NCI-H69 (cell line): ENCODE measurements at regions not wholly inside any gene's neighbourhood (a gene's known extent, or its start where the extent isn't known, plus 50 kb on each side); places are given as distances from the start of the nearest gene placed in this dataset.

Experiments
- DNase-seq: peaks from one replicate; lab custom pipeline; 2025; lab: John Stamatoyannopoulos, UW

DNA sequence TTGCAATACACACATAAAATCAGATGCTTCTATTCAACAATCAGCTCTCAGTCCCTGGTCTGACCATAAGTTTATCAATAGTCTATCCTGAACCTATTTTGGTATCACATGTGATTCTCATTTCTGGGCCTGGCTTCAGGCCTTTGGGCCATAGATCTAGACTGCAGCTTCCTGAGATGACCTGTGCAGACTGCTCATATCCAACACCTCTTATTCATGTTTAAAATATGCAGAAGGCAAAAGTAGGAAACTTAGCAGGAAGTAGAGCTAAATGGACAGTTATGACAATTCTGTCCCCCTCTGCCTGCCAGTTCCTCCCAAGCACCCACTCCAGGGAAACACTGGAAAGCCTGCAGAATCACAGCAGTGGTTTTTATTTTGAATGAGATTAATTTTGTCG lies 53.3 kb downstream of the C7orf25 start:
- no peak for DNase-seq

DNA sequence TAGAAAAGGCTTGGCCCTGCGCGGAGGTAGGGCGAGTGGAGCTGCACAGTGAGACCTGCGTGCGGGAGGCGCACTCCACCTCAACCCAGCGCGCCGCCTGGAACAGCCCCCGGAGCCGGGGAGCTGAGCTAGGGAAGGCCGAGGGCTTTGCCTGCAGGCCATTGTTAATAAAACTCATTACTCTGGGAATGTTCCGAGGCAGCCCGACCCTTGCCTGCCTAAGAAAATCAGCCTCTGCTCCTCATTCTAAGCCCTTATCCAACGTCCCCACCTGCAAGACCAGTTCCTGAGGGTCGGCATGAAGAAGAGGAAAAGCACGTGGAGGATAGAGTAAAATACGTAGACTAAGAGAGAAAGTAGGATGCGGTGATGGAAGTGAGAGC lies 55.3 kb downstream of the C7orf25 start:
- DNase-seq: no peak

DNA sequence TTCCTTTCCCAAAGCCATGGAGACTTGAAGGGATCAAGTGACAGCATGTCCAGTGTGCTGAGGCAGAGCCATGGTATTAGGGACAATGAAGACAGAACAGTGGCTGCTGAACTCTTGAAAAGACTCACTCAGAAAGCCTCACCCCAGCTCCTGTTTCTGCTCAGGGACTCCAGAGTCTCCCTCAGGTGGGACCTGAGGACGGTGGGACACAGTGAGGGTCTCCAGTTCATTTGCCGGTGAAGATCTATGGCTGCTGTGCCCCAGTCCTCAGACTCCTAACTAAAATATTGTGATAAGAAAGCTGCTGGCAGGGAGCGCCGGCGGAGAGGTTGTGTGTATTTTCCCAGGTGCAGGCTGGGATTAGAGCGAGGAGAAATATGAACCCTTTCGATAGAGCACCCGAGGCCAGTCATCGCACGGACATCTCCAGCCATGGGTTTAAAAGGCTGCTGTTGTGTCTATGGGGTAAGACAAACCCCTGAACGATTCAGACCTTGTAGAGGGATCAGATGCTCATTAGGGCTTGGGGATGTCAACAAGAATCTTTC lies 57.2 kb downstream of the C7orf25 start:
- no peak for DNase-seq

DNA sequence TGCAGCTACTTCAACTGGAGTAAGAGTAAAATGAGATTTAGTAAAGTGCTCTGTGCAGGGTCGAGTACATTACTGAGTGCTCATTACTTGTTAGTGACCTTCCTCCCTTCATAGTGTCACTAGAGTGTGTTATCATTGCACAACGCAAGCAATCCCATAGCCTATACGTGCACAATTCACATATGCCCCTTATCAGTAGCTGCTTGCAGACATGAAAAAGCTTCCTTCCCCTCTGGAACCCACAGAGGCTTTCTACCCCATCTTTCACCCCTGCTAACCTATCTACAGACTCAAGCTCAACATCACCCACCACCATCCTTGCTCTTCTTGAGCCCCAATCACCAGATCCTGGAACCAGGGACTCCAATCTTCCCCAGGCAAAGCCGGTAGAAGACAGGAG lies 59.3 kb downstream of the C7orf25 start:
- no peak for DNase-seq

DNA sequence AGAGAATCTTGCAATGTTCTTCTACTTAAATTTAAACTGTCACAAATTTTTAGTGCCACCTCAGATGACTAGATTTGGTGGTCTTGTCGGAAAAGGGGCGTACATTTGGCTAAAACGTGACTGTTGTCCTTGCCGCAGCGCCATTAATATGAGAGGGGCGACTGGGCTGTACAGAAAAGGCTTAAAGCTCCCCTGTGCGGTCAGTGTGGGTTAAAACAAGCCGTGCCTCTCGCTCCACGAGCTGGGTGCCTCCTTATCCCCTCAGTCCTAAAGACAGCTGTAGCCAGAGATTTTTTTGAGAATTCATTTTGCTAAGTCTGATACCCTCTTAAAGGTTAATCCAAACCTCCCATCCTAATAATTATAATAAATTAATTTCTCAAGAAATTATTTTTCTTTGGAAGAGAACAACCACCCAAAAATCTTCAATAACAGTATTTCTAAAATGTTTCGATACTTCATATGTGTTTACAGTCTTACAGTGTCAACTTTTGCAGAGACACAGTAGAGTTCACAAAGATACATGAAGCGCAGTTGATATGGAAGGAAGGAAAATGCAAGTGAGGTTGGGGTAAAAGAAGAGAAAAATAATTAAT lies 68.6 kb downstream of the C7orf25 start:
- DNase-seq: peak; percentile 60

DNA sequence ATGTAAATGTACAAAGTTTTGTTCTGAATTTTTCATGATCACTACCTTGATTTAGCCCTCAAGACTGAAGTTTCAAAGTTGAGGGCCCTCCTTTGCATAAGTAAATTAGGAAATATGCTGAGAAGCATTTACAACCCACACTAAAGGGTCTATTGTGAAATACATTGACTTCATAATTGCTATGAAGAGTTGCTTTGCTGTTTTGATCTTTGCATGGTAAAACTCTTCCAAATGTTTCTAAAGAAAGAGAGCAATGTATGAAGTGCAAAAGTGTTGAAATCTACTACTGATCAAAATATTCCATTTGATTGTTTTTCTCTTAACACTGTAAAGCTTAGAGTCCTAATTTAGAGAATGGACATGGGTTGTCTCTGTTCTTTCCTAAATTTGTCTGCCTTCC lies 77.2 kb downstream of the C7orf25 start:
- no peak for DNase-seq

DNA sequence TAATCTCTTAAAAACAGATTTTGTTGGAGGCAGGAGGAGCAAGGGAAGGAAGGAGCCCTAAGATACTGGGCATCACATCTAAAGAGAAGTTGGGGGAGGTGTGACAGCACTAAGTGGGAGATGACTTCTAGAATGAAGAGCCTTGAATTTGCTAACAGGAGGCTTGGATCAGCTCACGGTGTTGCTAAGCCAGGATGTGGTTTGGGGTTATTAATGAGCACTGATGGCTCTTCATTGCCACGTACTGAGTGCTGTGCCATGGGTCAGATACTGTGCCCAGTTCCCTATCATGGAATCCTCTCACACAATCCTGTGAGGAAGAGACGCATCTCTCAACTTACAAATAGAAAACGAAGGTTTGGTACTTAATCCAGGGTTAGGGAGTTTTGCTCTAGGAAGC lies 78.5 kb downstream of the C7orf25 start:
- DNase-seq: no peak

DNA sequence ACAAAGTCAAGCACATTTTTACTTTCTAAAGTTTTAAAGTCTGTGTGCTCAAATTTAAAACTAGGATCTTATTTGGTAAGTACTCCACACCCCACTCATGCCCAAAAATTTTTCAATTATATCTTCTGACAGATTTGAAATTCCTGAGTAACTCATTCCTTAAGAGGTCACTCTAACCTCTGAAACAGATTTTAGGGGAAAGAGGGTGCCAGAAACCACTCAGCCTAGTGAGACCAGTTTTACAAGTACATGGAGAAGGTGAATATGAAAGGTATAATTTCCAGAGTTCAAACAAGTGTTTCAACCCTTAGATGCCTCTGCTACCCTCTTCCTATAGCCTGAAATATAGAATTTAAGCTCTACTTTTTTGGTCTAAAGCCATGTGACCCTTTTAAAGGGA lies 79.2 kb downstream of the C7orf25 start:
- no peak for DNase-seq

DNA sequence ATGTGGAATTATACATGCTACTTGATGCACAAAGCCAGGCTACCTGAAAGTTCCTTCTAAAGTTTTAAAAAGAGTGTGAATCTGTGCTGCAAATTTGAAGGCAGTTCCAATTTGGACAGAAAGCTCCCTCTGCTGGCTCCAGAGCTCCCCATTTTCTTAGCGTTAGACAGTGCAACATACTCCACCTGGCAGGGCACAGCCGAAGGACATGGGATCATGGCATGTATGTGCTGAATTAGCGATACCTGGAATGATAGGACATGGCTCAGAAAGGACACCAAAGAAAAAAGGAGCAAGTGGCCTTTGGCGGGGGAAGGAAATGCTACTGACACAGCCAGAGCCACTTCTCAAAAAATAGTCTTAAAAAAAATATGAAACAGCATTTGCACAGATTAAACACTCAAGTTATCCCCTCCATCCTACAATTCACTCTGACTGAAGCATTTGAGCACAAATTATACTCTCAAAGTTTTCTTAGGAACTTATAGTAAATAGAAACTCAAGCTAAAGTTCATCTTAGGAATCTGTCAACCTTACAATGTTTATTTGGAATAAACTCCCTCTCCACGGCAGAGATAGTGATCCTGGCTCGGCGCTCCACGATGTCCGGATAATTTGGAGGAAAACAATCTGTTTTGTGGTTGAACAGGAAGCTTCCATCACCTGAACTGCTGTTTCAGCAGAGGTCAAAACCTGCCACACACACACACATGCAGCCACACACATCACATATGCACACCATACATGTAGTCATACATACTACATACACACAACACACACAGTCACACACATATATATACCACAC lies 80.0 kb downstream of the C7orf25 start:
- DNase-seq: peak; percentile 26

DNA sequence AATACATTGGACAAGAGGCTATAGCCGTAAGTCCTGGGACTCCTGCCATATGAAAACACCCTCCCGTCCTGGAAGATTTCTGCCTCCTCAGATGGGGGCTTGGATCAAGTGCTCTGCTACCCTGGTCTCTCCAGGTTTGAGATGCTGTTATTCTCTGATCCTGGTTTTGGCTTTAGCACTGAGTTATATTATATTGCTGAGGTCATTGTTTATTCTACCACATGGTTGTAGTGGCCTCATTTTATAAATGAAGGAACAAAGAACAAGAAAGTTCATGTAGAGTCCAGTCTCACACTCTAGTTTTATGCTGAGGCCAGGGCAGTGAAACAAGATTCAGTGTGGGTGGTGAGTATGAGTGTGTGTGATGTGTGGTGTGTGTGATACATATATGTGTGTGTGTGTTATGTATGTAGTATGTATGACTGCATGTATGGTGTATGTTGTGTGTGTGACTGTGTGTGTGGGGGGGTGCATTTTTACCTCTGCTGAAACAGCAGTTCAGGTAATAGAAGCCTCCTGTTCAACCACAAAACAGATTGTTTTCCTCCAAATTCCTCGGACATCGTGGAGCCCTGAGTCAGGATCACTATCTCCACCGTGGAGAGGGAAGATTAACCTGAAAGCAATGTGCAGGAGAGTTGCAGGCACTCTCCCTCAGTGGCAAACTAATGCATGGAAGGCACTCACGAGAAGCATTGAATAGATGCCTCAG lies 80.7 kb downstream of the C7orf25 start:
- DNase-seq: no peak

DNA sequence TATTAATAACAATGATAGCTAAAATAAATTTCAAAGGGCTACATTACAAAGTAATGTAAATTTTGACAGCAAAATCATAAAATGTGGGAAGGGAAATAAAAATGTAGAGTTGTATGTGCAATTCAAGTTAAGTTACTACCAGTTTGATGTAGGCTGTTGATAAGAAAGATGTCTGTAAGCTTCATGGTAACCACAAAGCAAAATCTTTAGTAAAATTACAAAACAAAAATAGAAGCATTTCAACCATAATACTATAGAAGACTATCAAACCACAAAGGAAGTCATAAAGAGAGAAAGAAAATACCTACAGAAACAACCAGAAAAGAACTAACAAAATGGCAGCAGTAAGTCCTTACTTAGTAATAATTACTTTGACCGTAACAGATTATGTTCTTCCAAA lies 99.1 kb downstream of the C7orf25 start:
- no peak for DNase-seq

DNA sequence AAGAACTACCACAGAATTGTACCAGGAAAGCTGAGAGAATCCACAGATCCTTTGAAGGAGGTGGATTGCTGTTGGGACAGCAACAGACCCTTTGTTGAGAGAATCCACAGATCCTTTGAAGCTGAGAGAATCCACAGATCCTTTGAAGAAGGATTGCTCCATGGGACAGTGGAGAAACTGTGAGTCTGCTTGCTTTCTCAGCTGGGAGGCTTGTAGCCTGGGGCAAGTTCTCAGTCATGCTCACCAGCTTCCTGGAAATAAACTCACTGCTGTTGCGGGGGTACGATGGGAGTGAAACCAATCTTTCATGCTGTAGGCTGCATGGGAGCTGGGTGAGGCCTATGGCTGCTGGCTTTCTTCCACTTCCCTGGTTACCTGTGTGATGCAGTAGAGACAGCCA lies 106.3 kb downstream of the C7orf25 start:
- DNase-seq: no peak

DNA sequence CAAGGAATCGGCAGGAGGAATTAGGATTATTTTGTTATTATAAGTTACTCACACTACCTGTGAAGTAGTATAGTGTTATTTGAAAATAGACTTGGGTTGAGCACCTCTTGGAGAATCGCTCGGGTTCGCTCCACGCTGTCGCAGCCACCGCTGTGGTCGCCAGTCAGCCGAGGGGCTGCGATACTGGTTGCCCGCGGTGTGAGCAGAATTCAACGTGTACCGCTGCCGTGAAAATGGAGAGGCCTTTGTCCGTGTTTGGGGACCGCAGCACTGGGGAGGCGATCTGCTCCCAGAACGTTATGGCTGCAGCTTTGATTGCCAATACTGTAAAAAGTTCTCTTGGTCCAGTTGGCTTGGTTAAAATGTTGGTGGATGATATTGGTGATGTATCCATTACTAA lies 117.2 kb downstream of the C7orf25 start:
- DNase-seq: no peak

DNA sequence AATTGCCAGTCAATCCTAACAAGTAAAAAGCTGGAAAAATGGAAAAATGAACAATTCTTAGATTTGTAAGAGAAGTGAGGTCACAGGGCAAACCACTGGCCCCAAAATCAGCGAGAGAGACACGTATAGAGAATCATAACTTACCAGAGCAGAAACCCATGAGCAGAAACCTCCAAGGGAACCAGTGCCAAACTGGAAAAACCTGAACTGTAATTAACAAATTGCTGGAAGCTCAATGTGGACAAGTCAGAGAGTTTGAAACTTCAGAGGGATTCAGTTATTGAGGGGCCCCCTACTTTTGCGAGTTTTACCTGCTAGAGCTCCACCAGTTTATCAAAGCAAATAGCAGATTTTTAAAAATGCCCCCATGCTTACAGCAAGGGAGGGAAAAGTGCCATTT lies 119.0 kb downstream of the C7orf25 start:
- no peak for DNase-seq

DNA sequence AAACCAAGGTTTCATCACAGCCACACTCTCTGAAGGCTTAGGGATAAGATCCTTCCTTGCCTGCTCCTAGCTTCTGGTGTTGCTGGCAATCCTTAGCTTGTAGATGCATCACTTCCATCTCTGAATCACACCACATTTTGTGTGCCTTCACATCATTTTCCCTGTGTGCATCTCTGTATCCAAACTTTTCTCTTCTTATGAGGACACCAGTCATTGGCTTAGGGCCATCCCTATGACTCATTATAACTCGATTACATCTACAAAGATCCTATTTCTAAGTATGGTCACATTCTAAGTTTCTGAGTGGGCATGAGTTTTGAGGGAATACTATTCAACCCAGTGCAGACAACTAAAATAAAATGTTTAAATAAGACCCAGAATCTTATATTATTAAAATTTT lies 121.7 kb downstream of the C7orf25 start:
- DNase-seq: no peak

DNA sequence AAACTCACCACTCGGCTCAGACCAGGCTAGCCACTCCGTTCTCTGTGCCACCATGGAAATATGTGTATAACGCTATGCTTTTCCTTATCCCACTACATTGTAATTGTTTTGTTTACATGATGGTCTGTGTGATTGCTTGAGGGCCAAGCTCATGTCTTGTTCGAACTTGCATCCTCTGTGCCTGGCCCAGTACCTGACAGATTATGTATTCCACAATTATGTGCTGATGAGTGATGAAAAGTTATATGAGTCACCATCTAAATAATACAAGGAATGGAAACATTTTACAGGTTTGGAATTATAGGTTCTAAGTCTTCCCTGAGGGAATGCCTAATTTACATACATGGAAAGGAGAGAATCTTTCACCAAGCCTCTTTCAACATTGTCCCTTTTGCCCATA lies 137.4 kb downstream of the C7orf25 start:
- DNase-seq: no peak

DNA sequence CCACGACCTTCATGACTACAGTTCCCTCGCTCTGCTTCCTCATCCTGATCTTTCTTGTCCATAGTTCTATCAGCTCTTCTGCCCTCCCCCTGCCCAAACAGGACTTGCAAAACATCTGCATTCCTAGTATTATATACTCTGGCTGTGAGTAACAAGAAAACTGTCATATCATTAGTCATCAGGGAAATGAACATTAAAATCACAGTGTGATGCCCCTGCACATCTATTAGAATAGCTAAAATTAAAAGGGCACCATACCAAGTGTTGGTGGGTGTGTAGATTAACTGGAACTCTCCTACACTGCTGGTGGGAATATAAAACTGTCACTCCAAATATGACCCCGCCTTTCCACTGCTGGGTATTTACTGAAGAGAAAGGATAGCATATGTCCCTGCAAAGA lies 141.8 kb downstream of the C7orf25 start:
- peak; percentile 7 for DNase-seq

DNA sequence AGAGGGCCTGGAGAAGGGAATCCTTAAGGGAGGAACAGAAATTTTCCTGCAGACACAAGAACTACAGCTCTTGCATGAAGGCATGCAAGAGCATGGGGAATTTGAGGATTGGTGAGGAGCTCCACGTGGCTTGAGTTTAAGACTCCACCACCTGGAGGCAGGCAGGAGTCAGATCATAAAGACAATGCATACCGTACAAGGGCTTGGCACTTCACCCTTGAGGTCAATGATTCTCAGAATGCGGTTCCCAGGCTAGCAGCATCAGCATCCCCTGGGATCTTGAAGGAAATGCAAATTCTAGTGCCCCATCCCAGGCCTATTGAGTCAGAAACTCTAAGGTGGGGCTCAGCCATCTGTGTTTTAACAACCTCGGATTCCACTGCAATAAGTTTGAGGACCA lies 143.8 kb downstream of the C7orf25 start:
- DNase-seq: no peak

DNA sequence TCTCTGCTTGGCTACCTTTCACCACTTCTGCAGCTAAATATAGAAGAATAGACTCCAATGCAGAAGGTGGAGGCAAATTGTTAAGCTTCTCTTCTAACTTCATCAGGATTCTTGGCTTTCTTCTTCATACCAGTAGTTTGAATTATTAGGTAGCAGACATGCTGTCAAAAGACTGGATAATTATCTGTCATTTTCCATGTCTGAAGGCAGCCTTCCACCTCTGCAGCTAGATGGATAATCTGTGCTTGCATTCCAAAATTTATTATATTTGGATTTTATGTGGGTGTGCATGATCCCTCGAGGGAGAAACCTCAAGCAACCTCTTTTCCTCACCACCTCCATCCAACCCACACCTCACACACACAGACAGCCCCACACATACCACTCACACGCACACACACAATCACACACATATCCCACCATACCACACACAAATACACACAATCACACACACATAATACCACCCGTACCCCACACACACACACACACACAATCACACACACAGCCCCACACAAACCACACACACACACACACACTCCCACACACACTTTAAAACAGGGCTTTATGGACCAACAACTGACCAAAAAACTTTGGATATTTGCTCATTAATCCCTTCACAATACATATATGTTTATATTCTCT lies 145.0 kb downstream of the C7orf25 start:
- DNase-seq: no peak

DNA sequence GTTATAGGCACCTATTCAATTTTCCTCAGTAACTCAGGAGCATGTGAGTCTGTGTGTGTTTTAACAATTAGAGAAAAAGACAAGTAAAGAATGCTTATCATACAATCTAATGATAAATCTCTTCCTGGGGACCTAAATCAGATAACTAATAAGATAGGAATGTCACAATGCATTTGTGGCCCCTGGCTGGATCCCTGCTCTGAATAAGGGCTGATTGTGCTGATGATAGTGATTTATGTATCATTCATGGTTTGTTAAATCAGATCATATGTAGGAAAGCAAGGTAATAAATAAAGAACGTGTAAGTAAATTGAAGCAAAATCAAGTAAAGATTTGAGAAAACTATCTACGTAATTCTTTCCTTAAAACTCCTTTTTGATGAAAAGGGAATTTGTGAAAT lies 145.9 kb downstream of the C7orf25 start:
- DNase-seq: no peak

DNA sequence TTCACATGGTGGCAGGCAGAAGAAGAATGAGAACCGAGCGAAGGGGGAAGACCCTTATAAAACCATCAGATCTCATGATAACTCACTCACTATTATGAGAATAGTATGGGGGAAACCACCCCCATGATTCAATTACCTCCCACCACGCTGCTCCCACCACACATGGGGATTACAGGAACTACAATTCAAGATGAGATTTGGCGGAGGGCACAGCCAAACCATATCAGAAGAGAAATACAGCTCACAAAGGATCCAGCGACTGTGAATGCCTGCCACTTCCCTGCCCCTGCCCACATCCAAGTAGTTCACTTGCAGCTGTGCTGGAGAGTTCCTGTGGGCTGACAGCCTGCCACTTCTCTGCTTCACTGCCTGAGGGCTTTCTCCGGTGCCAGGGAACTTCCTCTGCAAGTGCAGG lies 148.7 kb downstream of the C7orf25 start:
- no peak for DNase-seq

DNA sequence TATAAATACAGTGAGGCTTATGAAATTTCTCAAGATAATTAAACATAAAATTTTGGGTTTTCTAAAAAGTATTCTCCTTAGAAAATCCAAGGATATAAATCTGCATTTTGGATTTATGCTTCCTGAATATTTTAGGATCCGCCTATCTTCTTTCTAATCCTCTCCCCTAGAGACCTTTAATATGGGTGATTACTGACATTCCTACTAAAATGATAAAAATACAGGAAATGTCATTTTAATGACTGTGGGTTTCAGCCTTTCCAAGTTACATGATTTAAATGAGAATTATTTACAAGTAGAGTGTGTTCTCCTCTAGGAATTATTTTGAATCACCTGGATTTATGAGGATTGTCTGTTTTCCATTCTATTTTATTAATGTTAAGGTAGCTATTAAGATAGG lies 150.4 kb downstream of the C7orf25 start:
- DNase-seq: no peak

DNA sequence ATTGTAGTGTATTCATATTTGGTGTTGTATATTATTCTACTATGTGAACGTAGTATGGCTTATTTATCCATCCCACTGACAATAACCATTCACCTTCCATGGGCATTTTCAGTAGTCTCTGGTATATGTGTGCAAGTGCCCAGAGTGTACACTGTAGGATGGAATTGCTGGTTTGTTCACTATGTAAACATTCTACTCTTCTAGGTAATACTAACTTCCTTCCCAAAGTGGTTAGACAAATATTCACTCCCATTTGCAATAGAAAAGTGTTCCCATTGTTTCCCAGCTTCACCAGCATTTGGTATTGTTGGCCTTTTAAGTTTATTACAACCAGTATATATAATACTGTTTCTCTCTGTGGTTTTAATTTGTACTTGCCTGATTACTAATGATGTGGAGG lies 153.7 kb downstream of the C7orf25 start:
- no peak for DNase-seq
